ENCODE measurements at regions not wholly inside any gene's neighbourhood (a gene's known extent, or its start where the extent isn't known, plus 50 kb on each side); places are given as distances from the start of the nearest gene placed in this dataset.
"Not testable (repeated sequence)": the region's sequence is repeated elsewhere in the genome, so short reads cannot be mapped to it uniquely, and the experiment has no call there.

DNA sequence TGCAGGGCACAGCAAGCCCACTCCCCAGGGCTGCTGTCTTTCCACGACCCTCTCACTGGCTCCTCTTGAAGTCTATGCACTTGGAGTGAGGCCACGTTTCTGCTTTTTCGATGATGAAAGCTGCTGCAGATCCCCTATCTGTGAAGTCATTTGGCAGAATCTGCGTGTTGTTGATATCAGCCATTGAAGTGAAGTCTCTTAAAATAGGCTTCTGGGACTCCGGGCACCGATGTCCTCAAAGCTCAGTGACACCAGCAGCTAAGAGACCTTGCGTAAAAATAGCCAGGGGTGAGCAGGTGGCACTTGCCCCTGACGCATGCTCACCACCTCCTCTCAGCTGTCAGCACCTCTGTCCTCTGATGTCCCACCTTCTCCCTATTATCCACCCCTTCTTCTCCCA, 89.4 kb upstream of the FHL2 start:
- no peak for DNase-seq

DNA sequence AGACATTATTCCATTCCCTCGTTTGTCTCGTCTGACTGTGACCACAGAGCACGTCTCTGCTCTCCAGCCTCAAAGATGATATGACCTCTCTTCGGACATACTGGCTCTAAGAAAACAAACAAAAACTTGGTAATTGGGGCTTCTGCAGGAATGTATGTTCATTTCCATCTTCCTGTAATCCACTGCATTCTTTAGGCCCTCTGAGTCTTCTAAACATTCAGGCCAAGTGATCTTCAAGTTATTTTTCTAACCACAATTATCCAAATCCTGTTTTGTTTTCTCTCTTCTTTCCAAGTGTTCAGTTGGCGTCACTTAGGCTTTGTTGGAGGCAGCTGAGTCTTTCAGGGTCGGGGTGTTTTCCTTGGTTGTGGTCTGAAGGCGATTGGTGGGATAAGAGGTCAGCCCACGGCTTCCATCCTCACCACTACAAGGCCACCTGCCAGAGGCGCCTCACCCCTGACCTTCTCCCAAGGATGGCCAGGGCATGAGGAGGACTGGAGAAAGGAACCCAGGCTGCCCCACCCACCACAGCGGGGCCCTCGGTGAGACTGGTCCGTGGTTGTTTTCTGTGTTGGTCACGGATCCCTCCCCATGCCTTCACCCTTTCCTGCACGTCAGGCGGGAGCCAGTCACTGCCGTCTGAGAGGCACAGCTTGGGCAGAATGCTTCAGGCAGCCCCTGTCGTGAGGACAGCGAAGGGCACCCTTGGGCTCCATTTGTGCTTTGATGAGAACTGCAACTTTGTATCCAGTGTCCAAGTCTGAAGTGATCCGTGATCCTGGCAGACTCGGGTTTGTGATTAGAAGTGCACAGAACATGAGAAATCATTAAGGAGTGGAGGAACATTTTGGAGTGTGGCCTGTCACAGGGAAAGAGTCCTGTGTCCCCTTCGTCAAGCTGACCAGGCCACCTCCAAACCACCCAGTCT, 88.6 kb upstream of the FHL2 start:
- DNase-seq, result no peak

DNA sequence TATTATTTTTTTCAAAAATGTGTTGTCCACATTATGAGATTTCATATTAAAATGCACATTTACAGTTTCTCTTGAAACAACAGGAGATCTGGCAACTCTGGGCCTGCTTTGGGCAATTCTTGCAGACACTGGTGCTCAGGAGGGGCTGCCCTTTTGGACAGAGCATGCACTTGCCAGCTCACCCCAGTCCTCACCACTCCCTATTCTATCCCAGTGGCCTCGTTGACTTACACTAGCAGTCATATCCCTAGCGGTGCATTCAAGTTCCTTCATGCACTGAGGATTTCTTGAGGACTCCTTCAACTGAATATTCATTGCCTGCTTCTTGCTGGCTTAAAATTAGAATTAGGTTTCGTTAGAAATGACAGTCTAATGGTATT, 87.9 kb upstream of the FHL2 start:
- no peak for DNase-seq

DNA sequence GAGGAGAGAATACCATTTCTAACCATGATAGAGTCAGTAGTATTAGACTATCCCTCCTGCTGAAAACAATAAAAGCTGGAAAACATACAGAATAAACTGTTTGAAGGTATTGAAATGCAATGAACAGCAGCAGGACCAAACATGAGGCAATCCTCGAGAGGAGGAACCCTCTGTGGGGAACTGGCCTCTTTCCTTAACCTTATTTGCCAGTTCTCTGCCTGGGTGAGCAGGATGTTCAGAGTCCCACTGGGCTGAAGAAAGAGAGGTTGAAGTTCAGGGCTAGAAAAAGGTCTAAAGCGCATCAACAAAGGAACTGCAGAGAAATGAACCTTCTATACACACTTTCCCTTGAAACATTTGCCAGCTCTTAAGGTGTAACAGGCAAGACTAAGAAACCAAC, 79.8 kb upstream of the FHL2 start:
- DNase-seq, result no peak

DNA sequence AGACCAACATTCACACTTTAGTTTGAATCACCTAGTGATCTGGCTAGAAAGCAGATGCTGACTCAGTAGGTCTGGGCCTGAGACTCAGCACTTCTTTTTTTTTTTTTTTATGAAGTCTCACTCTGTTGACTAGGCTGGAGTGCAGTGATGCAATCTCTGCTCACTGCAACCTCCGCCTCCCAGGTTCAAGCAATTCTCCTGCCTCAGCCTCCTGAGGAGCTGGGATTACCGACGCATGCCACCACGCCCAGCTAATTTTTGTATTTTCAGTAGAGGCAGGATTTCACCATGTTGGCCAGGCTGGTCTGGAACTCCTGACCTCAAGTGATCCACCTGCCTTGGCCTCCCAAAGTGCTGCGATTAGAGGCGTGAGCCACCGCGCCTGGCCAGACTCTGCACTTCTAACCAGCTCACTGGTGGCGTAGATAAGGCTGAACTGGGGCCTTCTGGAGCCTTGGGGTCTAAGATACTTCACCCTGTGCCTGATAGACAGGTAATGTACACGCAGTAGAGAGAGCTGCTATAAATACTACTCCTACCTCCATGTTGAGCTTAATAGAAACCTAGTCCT, 78.3 kb upstream of the FHL2 start:
- DNase-seq, result not testable (repeated sequence)

DNA sequence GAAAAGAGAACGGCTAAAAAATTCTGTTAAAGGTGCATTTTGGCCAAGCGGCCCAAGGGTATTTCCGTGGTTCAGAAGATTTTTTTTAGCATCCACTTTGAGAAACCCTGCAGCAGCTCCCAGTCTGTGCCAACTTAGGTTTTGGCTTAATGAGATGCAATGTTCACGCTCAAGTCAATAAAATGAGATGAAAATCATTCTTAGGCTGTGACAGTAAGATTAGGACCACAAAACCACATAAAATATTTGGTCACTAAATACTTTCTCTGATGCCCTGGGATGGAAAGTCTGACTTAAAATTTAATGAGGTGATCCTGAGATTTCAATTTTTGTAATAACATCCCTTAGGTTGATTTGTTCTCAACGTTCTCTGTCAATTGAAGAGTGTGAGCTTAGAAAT, 74.2 kb upstream of the FHL2 start:
- no peak for DNase-seq

DNA sequence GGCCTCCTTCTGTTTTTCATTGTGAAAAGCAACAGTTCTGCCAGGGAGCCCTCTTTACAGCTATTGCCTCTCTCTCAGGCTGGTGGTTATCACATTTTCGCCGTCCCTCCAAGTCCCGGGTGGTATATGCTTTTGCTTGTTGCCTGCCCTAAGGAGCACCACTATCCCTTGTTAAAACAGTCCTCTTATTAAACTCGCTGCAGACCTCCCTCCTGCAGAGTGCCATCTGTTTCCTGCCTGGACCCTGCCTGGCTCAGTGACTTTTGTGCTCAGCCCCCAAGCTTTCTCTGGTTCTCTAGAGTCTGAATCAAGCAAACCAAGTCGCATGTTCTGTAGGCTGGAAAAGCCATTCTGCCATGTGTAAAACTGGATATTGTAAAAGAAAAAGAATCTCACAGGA, 72.1 kb upstream of the FHL2 start:
- DNase-seq, result no peak

DNA sequence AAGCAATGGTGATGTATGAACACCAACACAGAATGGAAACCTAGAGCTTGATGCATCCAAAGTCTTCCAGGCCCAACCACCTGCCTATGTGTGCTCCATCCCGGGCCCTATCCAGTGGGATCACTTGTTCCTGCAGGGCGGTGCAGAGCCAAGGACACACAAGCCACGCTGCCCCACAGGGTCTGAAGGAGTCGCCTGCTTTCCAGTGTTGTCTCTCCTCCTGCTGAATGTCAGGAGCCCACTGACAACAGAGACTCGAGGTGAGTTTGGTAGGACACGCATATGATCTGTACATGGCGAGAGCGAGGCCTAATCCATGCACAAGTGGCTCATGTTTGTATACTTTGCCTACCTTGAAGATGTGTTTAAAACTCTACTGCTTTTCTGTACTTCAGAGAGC, 70.9 kb upstream of the FHL2 start:
- DNase-seq, result no peak

DNA sequence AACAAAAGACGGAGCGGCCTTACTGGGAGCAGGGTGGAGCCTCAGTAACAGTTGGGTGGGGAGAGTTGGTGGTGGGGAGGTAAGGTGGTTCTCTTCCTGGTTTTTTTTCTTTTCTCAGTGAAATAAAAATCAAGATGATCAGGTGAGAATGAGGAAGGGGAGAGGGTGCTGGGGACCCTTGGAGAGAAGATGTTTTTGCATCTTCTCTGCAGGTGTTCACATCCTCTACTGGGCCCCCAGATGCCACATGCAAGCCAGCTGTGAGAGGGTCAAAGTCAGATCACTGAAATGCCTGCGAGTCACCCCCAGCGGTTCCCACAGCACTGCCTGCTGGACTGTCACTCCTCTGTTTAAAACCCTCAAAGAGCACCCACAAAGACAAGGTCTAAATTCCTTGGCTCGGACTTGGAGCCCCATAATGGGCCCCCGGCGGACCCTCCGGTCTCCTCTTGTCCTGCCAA, 69.8 kb upstream of the FHL2 start:
- DNase-seq, result no peak

DNA sequence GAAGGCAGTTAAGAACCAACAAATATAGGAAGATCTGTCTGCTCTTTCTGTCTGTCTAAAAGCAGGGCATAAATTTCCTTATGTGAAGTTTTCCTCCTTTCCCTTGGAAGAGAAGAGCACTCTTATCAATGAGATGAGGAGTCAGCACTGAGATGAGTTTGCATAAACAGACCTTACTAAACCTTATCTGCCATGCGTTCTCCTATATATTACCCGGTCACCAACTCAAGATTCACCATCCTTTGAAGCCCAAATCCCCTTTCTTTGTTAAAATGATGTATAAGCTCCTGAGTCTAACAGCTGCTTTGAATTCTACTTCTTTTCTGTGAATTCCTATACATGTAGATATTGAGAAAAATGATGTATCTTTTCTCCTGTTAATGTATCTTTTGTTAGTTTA, 65.5 kb upstream of the FHL2 start:
- no peak for DNase-seq

DNA sequence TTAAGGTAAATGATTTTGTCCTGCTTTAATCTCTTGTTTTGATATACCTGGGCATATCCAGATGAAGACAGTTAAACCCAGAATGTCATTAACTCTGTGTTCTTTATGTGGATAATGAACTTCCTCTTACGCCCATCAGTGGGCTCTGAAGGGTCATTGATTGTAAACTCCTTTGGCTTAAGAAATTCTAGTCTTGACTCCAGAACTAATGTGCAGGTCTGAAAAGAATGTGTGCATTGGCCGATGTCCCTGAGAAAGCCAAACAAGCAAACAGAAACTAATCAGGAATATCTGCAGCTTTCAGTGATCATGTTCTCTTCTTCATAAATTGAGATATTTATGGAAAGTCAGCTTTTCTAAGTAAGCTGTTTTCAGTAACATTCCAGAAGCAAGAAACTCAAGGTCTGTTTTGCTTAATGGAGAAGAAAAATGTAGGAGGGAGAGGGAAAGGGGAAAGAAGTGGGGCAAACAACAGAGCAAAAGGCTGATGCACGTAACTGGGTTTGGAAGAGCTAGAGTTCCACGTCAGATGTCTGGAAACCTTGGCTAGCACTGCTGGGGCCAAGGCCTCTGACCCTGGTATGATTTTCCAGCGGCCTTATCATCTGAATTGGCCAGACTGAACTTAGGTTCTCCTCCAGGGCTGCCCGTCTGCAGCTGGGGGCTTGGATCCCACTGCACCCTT, 61.3 kb upstream of the FHL2 start:
- DNase-seq, result no peak

DNA sequence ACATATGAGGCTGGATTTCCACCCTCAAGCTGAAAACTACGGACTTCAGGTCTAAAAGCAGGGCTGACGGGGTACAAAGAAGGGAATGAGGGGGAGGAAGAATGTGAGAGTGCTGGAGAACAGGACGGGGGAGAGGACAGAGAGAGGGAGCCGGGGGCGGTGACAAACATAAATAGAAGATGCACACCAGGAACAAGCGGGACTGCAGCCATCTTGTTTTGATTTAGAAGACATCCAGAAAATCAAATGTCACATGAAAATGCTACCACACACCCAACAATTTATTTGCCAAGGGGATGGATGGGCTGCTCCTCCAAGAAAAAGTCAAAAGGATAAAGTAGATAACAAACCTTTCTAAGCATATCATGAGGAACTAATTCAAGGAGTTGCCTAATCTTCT, 59.2 kb upstream of the FHL2 start:
- DNase-seq, result no peak

DNA sequence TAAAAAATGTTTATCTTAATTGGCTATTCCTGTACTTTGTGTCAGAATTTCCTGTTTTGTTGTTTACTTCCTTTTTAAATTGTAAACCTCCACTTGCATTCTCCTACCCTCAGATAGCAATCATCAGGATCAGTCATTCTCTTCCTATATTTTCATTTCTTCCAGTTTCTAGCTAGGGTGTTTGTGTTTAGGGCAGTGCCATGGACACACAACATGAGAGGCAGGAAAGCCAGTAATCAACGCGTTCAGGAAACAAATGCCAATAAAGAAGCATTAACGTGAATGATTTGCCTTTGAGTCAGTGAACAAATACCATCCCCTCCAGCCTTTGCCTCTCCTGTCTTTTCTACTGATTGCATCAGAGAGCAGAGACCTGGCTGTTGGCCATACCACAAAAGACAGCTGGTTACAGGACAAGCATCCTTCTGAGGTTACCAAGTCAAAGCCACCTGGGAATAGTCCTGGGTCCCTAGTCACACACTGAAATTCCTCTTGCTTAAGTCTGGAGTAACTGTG, 56.7 kb upstream of the FHL2 start:
- DNase-seq, result no peak

DNA sequence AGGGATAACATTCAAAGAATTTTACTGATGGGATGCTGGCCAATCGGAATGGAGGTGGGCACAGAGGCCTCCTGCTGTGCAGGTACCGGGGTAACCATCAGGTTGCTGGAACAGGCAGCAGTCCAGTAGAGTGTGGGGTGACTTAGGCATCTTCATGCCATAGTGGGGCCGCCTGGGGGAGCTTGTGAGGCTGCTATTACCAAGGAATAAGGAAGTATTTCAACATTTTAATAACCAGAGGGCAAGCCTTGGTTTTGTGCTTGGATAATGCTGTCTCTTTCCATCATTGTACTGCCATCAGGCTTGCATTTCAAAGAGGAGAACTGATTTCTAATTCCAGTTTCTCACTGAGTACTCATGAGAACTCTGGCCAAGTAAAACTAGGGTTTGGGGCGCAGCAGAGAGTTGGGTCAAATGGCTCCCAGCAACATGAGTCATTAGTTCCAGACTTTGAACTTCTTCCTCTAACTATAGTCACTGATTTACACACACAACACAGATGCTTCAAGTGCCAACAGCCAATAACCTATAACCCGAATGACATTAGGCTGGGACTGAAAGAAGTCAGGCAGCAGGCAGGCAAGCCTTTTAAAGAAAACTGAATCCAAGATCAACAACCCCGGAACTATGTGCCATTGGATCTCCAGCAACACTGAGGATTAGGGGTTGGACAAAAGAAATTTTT, 56.1 kb upstream of the FHL2 start:
- no peak for DNase-seq

DNA sequence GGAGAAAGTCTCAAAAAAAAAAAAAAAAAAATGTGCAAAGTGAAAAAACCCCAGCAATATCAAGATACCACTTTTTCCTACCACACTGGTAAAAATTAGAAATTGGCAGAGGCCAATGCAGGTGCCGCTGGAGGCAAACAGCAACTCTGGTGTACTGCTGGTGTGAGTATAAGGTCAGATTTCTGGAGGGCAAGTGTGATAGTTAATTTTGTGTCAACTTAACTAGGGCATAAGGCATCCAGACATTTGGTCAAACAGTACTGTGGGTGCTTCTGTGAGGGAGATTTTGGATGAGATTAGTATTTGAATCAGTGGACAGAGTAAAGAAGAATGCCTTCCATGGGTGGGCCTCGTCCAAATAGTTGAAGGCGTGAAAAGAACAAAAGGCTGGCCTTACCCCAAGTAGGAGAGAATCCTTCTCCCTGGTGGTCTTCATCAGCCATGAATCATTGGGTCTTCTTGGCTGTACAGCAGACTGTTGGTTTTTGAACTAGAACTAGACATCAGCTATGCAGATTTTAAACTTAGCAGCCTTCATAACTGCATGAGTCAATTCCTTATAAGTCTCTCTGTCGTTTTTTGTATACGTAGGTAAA, 52.8 kb upstream of the FHL2 start:
- DNase-seq, result no peak

DNA sequence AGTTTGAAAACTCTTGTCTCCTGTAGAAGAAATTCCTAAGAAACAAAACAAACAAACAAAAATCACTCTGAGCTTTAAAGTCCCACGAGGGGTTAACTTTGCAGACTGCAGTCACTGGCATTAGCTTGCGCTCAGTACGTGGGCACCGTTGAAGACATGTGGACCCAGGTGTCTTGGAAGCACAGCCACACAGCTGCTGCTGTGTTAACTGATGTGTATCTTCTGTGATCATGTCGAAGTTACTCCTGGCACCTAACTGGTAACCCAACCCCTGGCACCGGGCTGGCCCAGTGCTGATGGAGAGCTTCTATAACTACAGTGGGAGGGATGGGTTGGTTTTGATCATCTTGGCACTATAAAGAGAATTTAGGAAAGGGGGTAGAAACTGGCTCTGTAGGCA, 51.6 kb upstream of the FHL2 start:
- no peak for DNase-seq

DNA sequence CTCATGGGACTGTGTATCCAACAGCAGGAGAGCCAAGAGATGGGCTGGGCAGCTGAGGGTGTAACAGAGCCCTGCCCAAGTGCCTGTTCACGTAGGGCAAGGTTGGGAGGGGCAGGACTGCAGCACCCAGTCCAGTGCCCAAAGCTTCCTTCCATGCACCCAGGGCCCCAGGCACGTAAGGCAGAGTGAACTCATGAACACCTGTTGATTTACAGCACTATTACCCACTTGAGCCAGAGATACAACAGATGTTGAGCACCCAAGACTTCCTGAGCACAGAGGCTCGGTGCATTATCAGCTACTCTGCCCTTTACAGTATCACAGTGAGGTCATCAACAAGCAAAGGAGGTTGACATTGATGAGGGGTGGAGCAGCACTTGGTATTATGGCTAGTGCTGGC, 50.2 kb upstream of the FHL2 start:
- no peak for DNase-seq

Data from activated CD8-positive, alpha-beta memory T cell treated with anti-CD3 and anti-CD28 coated beads for 24 hours (primary cell).